ENCODE measurements at regions not wholly inside any gene's neighbourhood (a gene's known extent, or its start where the extent isn't known, plus 50 kb on each side); places are given as distances from the start of the nearest gene placed in this dataset.

GRCh38 chr20:50380697-50381040 lies 129.5 kb upstream of the PTPN1 start:
- DNase-seq: no peak

GRCh38 chr20:50381075-50381732 lies 129.0 kb upstream of the PTPN1 start:
- no peak for DNase-seq

- DNase-seq: no peak
Measured at GRCh38 chr20:50381771-50382593, 128.2 kb upstream of the PTPN1 start.

- DNase-seq: no peak
Measured at GRCh38 chr20:50385733-50386640, 124.2 kb upstream of the PTPN1 start.

GRCh38 chr20:50386641-50386960 lies 123.6 kb upstream of the PTPN1 start:
- DNase-seq: no peak

GRCh38 chr20:50387218-50387995 lies 122.8 kb upstream of the PTPN1 start:
- no peak for DNase-seq

GRCh38 chr20:50387996-50388332 lies 122.2 kb upstream of the PTPN1 start:
- no peak for DNase-seq

- no peak for DNase-seq
Measured at GRCh38 chr20:50388733-50389437, 121.3 kb upstream of the PTPN1 start.

GRCh38 chr20:50389438-50389807 lies 120.8 kb upstream of the PTPN1 start:
- DNase-seq: no peak

- no peak for DNase-seq
Measured at GRCh38 chr20:50389808-50390684, 120.1 kb upstream of the PTPN1 start.

- DNase-seq: no peak
Measured at GRCh38 chr20:50390685-50391443, 119.3 kb upstream of the PTPN1 start.

GRCh38 chr20:50391444-50392137 lies 118.6 kb upstream of the PTPN1 start:
- DNase-seq: no peak

GRCh38 chr20:50392138-50392866 lies 117.9 kb upstream of the PTPN1 start:
- DNase-seq: no peak

- DNase-seq: no peak
Measured at GRCh38 chr20:50393242-50393641, 116.9 kb upstream of the PTPN1 start.

GRCh38 chr20:50393990-50394561 lies 116.1 kb upstream of the PTPN1 start:
- DNase-seq: no peak

GRCh38 chr20:50394569-50394968 lies 115.6 kb upstream of the PTPN1 start:
- no peak for DNase-seq

- no peak for DNase-seq
Measured at GRCh38 chr20:50395251-50395729, 114.9 kb upstream of the PTPN1 start.

- no peak for DNase-seq
Measured at GRCh38 chr20:50395914-50396488, 114.2 kb upstream of the PTPN1 start.
